ENCODE measurements at regions not wholly inside any gene's neighbourhood (a gene's known extent, or its start where the extent isn't known, plus 50 kb on each side); places are given as distances from the start of the nearest gene placed in this dataset.

DNA sequence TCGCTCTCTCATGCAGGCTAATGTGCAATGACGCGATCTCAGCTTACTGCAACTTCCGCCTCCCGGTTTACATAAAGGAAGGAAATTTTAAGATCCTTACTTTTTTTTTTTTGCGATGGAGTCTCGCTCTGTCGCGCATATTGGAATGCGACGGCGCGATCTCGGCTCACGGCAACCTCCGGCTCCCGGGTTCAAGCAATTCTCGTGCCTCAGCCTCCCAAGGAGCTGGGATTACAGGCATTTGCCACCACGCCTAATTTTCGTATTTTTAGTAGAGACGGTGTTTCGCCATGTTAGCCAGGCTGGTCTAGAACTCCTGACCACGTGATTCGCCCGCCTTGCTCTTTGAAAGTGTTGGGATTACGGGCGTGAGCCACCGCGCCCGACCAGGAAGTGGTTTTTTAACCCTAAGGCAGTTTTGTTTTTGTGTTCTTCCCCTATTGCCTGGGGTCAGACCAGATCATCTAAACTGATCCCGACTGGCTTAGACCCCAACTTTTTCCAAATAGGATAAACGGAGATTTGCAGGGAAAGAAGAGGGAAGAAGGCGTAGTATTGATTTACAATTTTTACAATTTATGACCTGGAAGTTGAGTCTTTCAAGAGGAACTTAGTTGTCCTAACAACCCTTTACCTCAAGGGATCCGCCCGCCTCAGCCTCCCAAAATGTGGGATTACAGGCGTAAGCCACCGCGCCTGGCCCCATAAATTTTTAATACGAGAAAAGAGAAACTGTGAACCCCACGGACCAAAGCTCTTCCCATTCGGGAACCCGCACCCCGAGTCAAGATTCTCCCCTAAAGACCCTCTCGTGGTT lies 142.0 kb downstream of the ZNF737 start:
- peak overlapping the region; percentile 54 for H3K4me3 ChIP-seq (ENCODE audit: low read depth, low read length)
- DNase-seq (ENCODE audit: low read depth), result no peak
- no peak for TF ChIP-seq CTCF (IDR thresholded peaks at IDR 0.05; ENCODE audit: low read depth, low read length, missing control alignments)
- in situ Hi-C loops (cut with HindIII; ENCODE audit: low sequenced_read_pairs), result no loop called here

- no peak for TF ChIP-seq CTCF (IDR thresholded peaks at IDR 0.05; ENCODE audit: low read depth, low read length, missing control alignments)
- in situ Hi-C loops (cut with HindIII; ENCODE audit: low sequenced_read_pairs), result no loop called here
- no peak for DNase-seq (ENCODE audit: low read depth)
- H3K4me3 ChIP-seq (ENCODE audit: low read depth, low read length), result no peak overlapping the region
Measured at GRCh38 chr19:20422216-20423205, 143.1 kb downstream of the ZNF737 start.

DNA sequence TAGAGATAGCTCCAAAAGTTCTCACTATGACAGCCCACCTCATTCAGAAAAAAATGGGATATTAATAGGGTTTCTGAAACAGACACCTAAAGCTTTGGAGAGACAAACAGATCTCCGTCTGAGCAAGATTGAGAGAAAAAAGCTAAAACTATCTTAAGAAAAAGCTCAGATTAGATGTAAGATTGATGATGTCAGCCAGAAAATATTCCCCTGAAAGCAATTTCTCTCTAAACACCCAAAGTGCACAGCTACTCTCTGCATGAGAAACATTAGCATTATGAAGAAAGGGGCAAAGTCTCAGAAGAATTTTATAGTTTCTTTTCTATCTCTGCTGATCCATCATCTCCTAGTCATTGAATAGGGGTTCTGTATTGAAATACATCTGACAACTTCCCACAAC lies 148.9 kb downstream of the ZNF737 start:
- TF ChIP-seq CTCF (IDR thresholded peaks at IDR 0.05; ENCODE audit: low read depth, low read length, missing control alignments), result no peak
- no peak for DNase-seq (ENCODE audit: low read depth)
- no peak overlapping the region for H3K4me3 ChIP-seq (ENCODE audit: low read depth, low read length)
- in situ Hi-C loops (cut with HindIII; ENCODE audit: low sequenced_read_pairs), result no loop called here

GRCh38 chr19:20414120-20414519 lies 151.5 kb downstream of the ZNF737 start:
- in situ Hi-C loops (cut with HindIII; ENCODE audit: low sequenced_read_pairs), result no loop called here
- DNase-seq (ENCODE audit: low read depth), result no peak
- no peak for TF ChIP-seq CTCF (IDR thresholded peaks at IDR 0.05; ENCODE audit: low read depth, low read length, missing control alignments)
- H3K4me3 ChIP-seq (ENCODE audit: low read depth, low read length), result no peak overlapping the region

DNA sequence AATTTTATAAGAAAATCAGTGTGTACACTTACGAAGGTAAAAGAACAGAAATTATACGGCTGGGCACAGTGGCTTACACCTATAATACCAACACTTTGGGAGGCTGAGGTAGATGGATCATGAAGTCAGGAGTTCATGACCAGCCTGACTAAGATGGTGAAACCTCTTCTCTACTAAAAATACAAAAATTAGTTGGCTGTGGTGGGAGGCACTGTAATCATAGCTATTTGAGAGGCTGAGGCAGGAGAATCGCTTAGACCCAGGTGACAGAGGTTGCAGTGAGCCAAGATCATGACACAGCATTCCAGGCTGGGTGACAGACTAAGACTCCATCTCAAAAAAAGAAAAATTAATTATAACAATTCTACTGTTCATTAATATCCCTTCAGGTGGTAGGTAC lies 151.9 kb downstream of the ZNF737 start:
- no peak for TF ChIP-seq CTCF (IDR thresholded peaks at IDR 0.05; ENCODE audit: low read depth, low read length, missing control alignments)
- DNase-seq (ENCODE audit: low read depth), result no peak
- no peak overlapping the region for H3K4me3 ChIP-seq (ENCODE audit: low read depth, low read length)
- in situ Hi-C loops (cut with HindIII; ENCODE audit: low sequenced_read_pairs), result no loop called here

- no peak for DNase-seq (ENCODE audit: low read depth)
Measured at GRCh38 chr19:20412846-20413245, 152.7 kb downstream of the ZNF737 start.

More at GRCh38 chr19:20412846-20413245, 152.7 kb downstream of the ZNF737 start:
- no peak overlapping the region for H3K4me3 ChIP-seq (ENCODE audit: low read depth, low read length)
- in situ Hi-C loops (cut with HindIII; ENCODE audit: low sequenced_read_pairs), result no loop called here
- TF ChIP-seq CTCF (IDR thresholded peaks at IDR 0.05; ENCODE audit: low read depth, low read length, missing control alignments), result no peak

Data from astrocyte of the cerebellum (primary cell).